GM12878 (cell line): ENCODE measurements at regions not wholly inside any gene's neighbourhood (a gene's known extent, or its start where the extent isn't known, plus 50 kb on each side); places are given as distances from the start of the nearest gene placed in this dataset.

Source experiments
- ATAC-seq: fragments of 200-7000 bp; cut with Tn5 transposase; 3 replicates; pipeline ENCODE4 v1.9.1; 2020; ENCODE audit warnings: mild to moderate bottlenecking, moderate library complexity
- BruUV-seq: library from RNA; stranded (reverse); fragments of 400-500 nt; replicated peaks from 2 replicates; lab custom pipeline; 2021; lab: Mats Ljungman, UMichigan
- CTCF ChIA-PET: fragments of 300-600 bp; sonication (Branson Sonifier 250); formaldehyde crosslinking; extraction: SDS; loops from one replicate; lab custom pipeline; 2021; ENCODE audit warnings: inconsistent platforms; lab: Yijun Ruan, JAX
- POLR2A ChIA-PET: fragments of 350-600 bp; formaldehyde crosslinking; extraction: SDS; loops from one replicate; lab custom pipeline; 2021; ENCODE audit warnings: inconsistent platforms; lab: Charles Lee
- RAD21 ChIA-PET: fragments of 300-600 bp; sonication (Branson Sonifier 250); formaldehyde crosslinking; loops from one replicate; lab custom pipeline; 2023; ENCODE audit warnings: antibody characterized with exemption; ENCODE audit not compliant: unreplicated experiment; lab: Charles Lee
- SMC1A ChIA-PET: fragments of 300-600 bp; sonication (Branson Sonifier 250); formaldehyde crosslinking; loops from one replicate; lab custom pipeline; 2023; ENCODE audit not compliant: unreplicated experiment, uncharacterized antibody; lab: Charles Lee
- DNase-seq: peaks from one replicate; pipeline ENCODE4 v3.0.0-alpha.2; 2011; ENCODE audit warnings: low read depth, low spot score
- FAIRE-seq: peaks from 3 replicates; lab custom pipeline; 2011; peaks lifted over from hg19 to GRCh38; lab: Jason Lieb, UNC
- H2AFZ ChIP-seq: 2 replicates; pipeline ENCODE4 v1.6.0; 2011; ENCODE audit warnings: low read depth, low read length, control low read depth; ENCODE audit not compliant: control insufficient read depth
- H3K27ac ChIP-seq: 2 replicates; pipeline ENCODE4 v1.5.1; 2011; ENCODE audit warnings: control low read depth; ENCODE audit not compliant: control insufficient read depth, insufficient read depth
- H3K27me3 ChIP-seq, 2 experiments: replicated peaks in 1 of 2; 2 replicates each; pipeline versions ENCODE4 v1.6.0 to v1.6.1; 2011; ENCODE audit warnings: low read length in 1 of 2; ENCODE audit not compliant: control insufficient read depth in 2 of 2, insufficient read depth in 2 of 2
- H3K36me3 ChIP-seq, 2 experiments: 2 replicates each; pipeline ENCODE4 v1.5.1; 2011; ENCODE audit warnings: low read length in 1 of 2; ENCODE audit not compliant: control insufficient read depth in 2 of 2, insufficient read depth in 2 of 2
- H3K4me1 ChIP-seq: 2 replicates; pipeline ENCODE4 v1.6.1; 2011; ENCODE audit warnings: mild to moderate bottlenecking, low read length, moderate library complexity, mixed read lengths; ENCODE audit not compliant: control insufficient read depth, insufficient read depth
- H3K4me2 ChIP-seq: 2 replicates; pipeline ENCODE4 v1.6.0; 2011; ENCODE audit warnings: control low read depth; ENCODE audit not compliant: control insufficient read depth, insufficient read depth
- H3K4me3 ChIP-seq: fragments of 200-600 bp; sonication (generic); 2 replicates; pipeline ENCODE4 v1.5.1; 2016
- H3K79me2 ChIP-seq: 2 replicates; pipeline ENCODE4 v1.6.0; 2011; ENCODE audit warnings: low read length; ENCODE audit not compliant: control insufficient read depth, insufficient read depth
- H3K9ac ChIP-seq: 2 replicates; pipeline ENCODE4 v1.8.0; 2011; ENCODE audit warnings: low read length, control low read depth, mixed read lengths; ENCODE audit not compliant: control insufficient read depth, insufficient read depth
- H3K9me3 ChIP-seq: replicated peaks from 3 replicates; pipeline ENCODE4 v1.5.1; 2011; ENCODE audit warnings: mild to moderate bottlenecking, low read length; ENCODE audit not compliant: control insufficient read depth, insufficient read depth
- H4K20me1 ChIP-seq: 2 replicates; pipeline ENCODE4 v1.6.0; 2011; ENCODE audit not compliant: control insufficient read depth, insufficient read depth
- BCLAF1 ChIP-seq: fragments of 450-650 bp; IDR thresholded peaks from 2 replicates; pipeline ENCODE4 v1.6.1; 2017; ENCODE audit warnings: antibody characterized with exemption, mild to moderate bottlenecking, moderate library complexity
- HSF1 ChIP-seq: fragments of 150-350 bp; IDR thresholded peaks from 2 replicates; pipeline ENCODE4 v1.6.1; 2014; ENCODE audit warnings: mild to moderate bottlenecking, low read depth, low read length
- JUNB ChIP-seq: IDR thresholded peaks from 2 replicates; pipeline ENCODE4 v1.6.1; 2016; ENCODE audit warnings: antibody characterized with exemption, mild to moderate bottlenecking
- NR2C1 ChIP-seq: fragments of 450-650 bp; IDR thresholded peaks from 2 replicates; pipeline ENCODE4 v1.6.1; 2017; ENCODE audit warnings: antibody characterized with exemption, mild to moderate bottlenecking, moderate library complexity
- SMARCA5 ChIP-seq: fragments of 450-650 bp; IDR thresholded peaks from 2 replicates; pipeline ENCODE4 v1.6.1; 2017; ENCODE audit warnings: mild to moderate bottlenecking
- SUZ12 ChIP-seq: fragments of 200-600 bp; sonication (generic); IDR thresholded peaks from one replicate; pipeline ENCODE4 v1.6.1; 2018; ENCODE audit warnings: antibody characterized with exemption, mild to moderate bottlenecking; ENCODE audit not compliant: unreplicated experiment
- ZNF274 ChIP-seq: IDR thresholded peaks from one replicate; pipeline ENCODE4 v1.8.0; 2011; ENCODE audit not compliant: insufficient read length, insufficient read depth
- WGBS: methylation state at CpG from one replicate; pipeline ENCODE4 v1.1.6; 2016; ENCODE audit warnings: low lambda C conversion rate; ENCODE audit not compliant: insufficient replicate concordance, insufficient coverage; ENCODE audit errors: missing lambda C conversion rate; 5-methylcytosine and 5-hydroxymethylcytosine counted together
- in situ Hi-C: fragments of 300-500 bp; cut with MboI; formaldehyde crosslinking; loops from 9 replicates; pipeline ENCODE4 v1.14.3; 2018; ENCODE audit warnings: mixed read lengths
- intact Hi-C: fragments of 100-400 bp; cut with micrococcal nuclease; formaldehyde crosslinking; loops from one replicate; pipeline ENCODE4 v1.14.2; 2022; ENCODE audit not compliant: unreplicated experiment
- TF ChIP-seq, protein P1 (sequence below): fragments of 450-650 bp; IDR thresholded peaks from 2 replicates; pipeline ENCODE4 v1.6.1; 2017; ENCODE audit warnings: mild to moderate bottlenecking

DNA sequence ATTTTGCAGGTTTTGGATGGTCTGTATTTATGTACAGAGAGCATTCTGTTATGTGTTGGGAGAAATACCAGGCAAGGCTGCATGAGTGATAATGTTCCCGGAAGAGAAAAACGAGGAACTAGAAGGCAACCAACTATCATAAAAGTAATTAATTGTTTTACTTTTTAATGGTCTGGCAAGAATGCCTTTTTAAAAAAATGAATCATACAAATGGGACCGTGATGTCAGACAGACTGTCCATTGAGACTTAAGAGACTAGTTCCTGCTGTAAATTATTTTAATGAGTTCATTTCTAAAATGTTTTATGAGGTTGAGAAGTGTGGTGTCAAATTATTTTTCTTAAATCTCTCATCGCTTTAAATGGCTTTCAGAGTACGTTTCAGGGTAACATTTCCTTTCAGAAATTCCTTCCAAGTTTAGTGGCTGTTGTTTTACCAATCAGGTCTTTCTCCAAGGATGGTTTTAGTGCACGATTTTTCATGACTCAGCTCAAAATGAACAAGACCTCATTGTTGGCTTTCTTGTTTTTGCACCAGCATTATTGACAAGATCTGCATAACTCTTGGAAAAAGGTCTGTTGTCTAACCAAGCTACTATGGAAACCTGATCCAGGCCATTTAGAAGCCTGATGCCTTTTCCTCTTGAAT is 86.1 kb upstream of the ARHGAP5 start (continued):
- TF ChIP-seq BCLAF1 (no peak), SUZ12 (no peak)

- Histone ChIP-seq H3K27me3 (no peaks in the 10 kb centered on the region), H3K9me3 (no peaks in the 10 kb centered on the region), H2AFZ (no peak overlapping the region), H3K79me2 (no peaks in the 10 kb centered on the region), H3K27ac (no peak overlapping the region), H4K20me1 (no peaks in the 10 kb centered on the region), H3K4me2 (no peak overlapping the region), H3K4me3 (no peak overlapping the region)
- intact Hi-C loops: no loop called here
- RAD21 ChIA-PET: no interaction called here
- DNase-seq: no peak
- SMC1A ChIA-PET: interaction anchor here (0.8 to 1.2 kb wide), 2 partner anchors 12 to 24 kb away, joined by 3 to 4 read pairs; no protein-coding TSS in a partner anchor
- BruUV-seq: no TSS peak
- WGBS: 52% methylated on average over 1 of the region's 1 CpG
- CTCF ChIA-PET: no interaction called here
- no peak for TF ChIP-seq ZNF274
- TF ChIP-seq, protein P1, sequence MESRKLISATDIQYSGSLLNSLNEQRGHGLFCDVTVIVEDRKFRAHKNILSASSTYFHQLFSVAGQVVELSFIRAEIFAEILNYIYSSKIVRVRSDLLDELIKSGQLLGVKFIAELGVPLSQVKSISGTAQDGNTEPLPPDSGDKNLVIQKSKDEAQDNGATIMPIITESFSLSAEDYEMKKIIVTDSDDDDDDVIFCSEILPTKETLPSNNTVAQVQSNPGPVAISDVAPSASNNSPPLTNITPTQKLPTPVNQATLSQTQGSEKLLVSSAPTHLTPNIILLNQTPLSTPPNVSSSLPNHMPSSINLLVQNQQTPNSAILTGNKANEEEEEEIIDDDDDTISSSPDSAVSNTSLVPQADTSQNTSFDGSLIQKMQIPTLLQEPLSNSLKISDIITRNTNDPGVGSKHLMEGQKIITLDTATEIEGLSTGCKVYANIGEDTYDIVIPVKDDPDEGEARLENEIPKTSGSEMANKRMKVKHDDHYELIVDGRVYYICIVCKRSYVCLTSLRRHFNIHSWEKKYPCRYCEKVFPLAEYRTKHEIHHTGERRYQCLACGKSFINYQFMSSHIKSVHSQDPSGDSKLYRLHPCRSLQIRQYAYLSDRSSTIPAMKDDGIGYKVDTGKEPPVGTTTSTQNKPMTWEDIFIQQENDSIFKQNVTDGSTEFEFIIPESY: no peak
- TF ChIP-seq NR2C1: no peak
- TF ChIP-seq HSF1: no peak
- no peak for TF ChIP-seq SMARCA5
- no peak for TF ChIP-seq JUNB
- TF ChIP-seq, all 136 proteins: peak for 0
- POLR2A ChIA-PET: no interaction called here
- FAIRE-seq (no peak), ATAC-seq (no peak)
- H3K4me1 ChIP-seq: no peaks in the 10 kb centered on the region
- H3K36me3 ChIP-seq: no peaks in the 10 kb centered on the region
- in situ Hi-C loops: no loop called here
- H3K9ac ChIP-seq: no peak overlapping the region
These were observed 85.1 kb upstream of the ARHGAP5 start for GRCh38 chr14:31992011-31992447.
